ENCODE measurements at regions not wholly inside any gene's neighbourhood (a gene's known extent, or its start where the extent isn't known, plus 50 kb on each side); places are given as distances from the start of the nearest gene placed in this dataset.

- ATAC-seq, result no peak
- intact Hi-C loops (cut with DNase I), result no loop called here
- TF ChIP-seq CTCF (IDR thresholded peaks at IDR 0.05), result no peak
These were observed 401.2 kb upstream of the EPHA7 start for GRCh38 chr6:93820465-93821082.

GRCh38 chr6:93819189-93819588 is 399.8 kb upstream of the EPHA7 start:
- Histone ChIP-seq H3K27ac (no peak overlapping the region), H3K9me3 (no peaks in the 10 kb centered on the region), H3K4me3 (no peak overlapping the region), H3K27me3 (no peaks in the 10 kb centered on the region), H3K36me3 (no peaks in the 10 kb centered on the region), H3K4me1 (no peaks in the 10 kb centered on the region)
- TF ChIP-seq CTCF (IDR thresholded peaks at IDR 0.05), result no peak
- intact Hi-C loops (cut with DNase I), result no loop called here
- ATAC-seq (no peak), DNase-seq (no peak)

More at GRCh38 chr6:93820465-93821082, 401.2 kb upstream of the EPHA7 start:
- Histone ChIP-seq H3K9me3 (no peaks in the 10 kb centered on the region), H3K27ac (no peak overlapping the region), H3K4me1 (no peaks in the 10 kb centered on the region), H3K27me3 (no peaks in the 10 kb centered on the region), H3K36me3 (no peaks in the 10 kb centered on the region), H3K4me3 (no peak overlapping the region)
- no peak for DNase-seq

DNA sequence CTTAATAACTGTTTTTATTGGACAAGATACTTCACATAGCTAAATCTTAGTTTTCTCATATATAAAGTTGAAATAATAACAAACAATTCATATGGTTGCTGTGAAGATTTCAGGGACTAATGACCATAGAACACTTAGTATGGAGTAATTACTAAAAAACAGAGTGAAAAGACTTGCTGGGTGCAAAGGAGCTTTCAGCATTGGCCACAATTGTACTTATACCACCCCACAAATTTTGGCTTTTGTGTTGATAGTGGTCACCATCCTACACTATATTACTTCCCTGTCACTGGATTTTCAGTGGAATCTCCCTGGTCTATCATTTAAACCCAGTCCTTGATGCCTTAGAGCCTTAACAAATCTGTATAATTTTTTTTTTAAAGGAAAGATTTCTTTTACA is 398.6 kb upstream of the EPHA7 start:
- no peaks in the 10 kb centered on the region for H3K36me3 ChIP-seq
- no peak for DNase-seq
- H3K27ac ChIP-seq, result no peak overlapping the region
- H3K27me3 ChIP-seq, result no peaks in the 10 kb centered on the region
- intact Hi-C loops (cut with DNase I), result no loop called here
- no peak for TF ChIP-seq CTCF (IDR thresholded peaks at IDR 0.05)
- no peaks in the 10 kb centered on the region for H3K9me3 ChIP-seq
- no peak overlapping the region for H3K4me3 ChIP-seq
- H3K4me1 ChIP-seq, result no peaks in the 10 kb centered on the region
- no peak for ATAC-seq

GRCh38 chr6:93806409-93807270 is 387.3 kb upstream of the EPHA7 start:
- no peaks in the 10 kb centered on the region for H3K27me3 ChIP-seq
- H3K27ac ChIP-seq, result no peak overlapping the region
- ATAC-seq (no peak), DNase-seq (no peak)
- no peak overlapping the region for H3K4me3 ChIP-seq
- H3K36me3 ChIP-seq, result no peaks in the 10 kb centered on the region
- intact Hi-C loops (cut with DNase I), result no loop called here
- no peaks in the 10 kb centered on the region for H3K4me1 ChIP-seq
- H3K9me3 ChIP-seq, result peaks cover 0 to 11% of the 10 kb centered on the region in 2 donors
- no peak for TF ChIP-seq CTCF (IDR thresholded peaks at IDR 0.05)

- Histone ChIP-seq H3K4me3 (no peak overlapping the region), H3K4me1 (no peaks in the 10 kb centered on the region), H3K27ac (no peak overlapping the region), H3K36me3 (no peaks in the 10 kb centered on the region), H3K9me3 (no peaks in the 10 kb centered on the region), H3K27me3 (no peaks in the 10 kb centered on the region)
- DNase-seq (no peak), ATAC-seq (no peak)
- intact Hi-C loops (cut with DNase I), result no loop called here
- no peak for TF ChIP-seq CTCF (IDR thresholded peaks at IDR 0.05)
These were observed 381.9 kb upstream of the EPHA7 start for GRCh38 chr6:93801101-93801847.
